Epithelial cell of proximal tubule (primary cell): ENCODE measurements at regions not wholly inside any gene's neighbourhood (a gene's known extent, or its start where the extent isn't known, plus 50 kb on each side); places are given as distances from the start of the nearest gene placed in this dataset.

Experiments
- DNase-seq: peaks from one replicate; pipeline ENCODE4 v3.0.0-alpha.2; 2011; ENCODE audit warnings: low read depth
- H3K4me3 ChIP-seq: 2 replicates; pipeline ENCODE4 v1.5.1; 2011; ENCODE audit warnings: low read depth, mild to moderate bottlenecking, low read length
- TF ChIP-seq, protein P1 (sequence below): conservative IDR thresholded peaks from 2 replicates; pipeline ENCODE4 v1.5.1; 2012; ENCODE audit warnings: low read depth, mild to moderate bottlenecking, low read length

DNA sequence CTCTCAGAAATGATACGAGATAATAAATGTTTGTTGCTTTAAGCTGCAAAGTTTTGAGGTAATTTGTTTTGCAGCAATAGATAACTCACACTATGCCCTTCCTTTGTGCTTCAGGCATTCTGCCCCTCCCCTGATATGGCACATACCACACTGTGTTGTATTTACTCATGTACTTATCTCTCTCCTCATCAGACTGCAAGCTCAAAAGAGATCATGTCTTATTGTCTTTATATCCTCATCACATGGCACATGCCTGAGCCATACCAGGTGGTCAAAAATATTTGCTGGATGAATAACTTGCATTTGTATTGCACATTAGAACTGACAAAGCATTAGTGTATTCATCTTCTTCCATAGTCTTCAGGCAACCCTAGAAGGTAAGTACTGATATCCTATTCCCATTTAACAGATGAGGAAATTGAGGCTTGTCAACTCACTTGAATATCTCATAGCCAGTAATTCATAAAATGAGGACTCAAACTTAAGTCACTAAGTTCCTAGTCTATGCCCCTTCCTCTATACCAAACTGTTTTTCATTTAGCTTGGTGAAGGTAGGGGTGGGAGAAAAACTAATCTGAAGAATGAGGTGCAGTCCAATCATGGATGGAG, 83.9 kb upstream of the EED start:
- DNase-seq, result no peak
- H3K4me3 ChIP-seq, result no peak overlapping the region
- TF ChIP-seq, protein P1, sequence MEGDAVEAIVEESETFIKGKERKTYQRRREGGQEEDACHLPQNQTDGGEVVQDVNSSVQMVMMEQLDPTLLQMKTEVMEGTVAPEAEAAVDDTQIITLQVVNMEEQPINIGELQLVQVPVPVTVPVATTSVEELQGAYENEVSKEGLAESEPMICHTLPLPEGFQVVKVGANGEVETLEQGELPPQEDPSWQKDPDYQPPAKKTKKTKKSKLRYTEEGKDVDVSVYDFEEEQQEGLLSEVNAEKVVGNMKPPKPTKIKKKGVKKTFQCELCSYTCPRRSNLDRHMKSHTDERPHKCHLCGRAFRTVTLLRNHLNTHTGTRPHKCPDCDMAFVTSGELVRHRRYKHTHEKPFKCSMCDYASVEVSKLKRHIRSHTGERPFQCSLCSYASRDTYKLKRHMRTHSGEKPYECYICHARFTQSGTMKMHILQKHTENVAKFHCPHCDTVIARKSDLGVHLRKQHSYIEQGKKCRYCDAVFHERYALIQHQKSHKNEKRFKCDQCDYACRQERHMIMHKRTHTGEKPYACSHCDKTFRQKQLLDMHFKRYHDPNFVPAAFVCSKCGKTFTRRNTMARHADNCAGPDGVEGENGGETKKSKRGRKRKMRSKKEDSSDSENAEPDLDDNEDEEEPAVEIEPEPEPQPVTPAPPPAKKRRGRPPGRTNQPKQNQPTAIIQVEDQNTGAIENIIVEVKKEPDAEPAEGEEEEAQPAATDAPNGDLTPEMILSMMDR, result no peak

DNA sequence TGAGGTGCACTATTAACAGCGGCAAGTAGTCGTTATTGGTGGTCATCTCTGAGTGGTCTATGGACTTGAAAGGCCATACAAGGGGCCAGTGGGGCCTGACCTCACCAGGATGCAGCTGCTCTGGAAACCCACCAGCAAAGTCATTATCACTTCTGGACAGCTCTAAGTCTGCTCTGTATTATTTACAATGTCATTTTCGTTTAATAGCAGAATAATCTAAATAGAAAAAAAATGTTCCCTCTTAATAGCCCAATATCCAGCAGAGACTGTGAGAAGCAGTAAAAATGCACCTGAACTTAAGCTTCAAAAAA, 85.0 kb upstream of the EED start:
- TF ChIP-seq, protein P1, result no peak
- H3K4me3 ChIP-seq, result no peak overlapping the region
- DNase-seq, result no peak

DNA sequence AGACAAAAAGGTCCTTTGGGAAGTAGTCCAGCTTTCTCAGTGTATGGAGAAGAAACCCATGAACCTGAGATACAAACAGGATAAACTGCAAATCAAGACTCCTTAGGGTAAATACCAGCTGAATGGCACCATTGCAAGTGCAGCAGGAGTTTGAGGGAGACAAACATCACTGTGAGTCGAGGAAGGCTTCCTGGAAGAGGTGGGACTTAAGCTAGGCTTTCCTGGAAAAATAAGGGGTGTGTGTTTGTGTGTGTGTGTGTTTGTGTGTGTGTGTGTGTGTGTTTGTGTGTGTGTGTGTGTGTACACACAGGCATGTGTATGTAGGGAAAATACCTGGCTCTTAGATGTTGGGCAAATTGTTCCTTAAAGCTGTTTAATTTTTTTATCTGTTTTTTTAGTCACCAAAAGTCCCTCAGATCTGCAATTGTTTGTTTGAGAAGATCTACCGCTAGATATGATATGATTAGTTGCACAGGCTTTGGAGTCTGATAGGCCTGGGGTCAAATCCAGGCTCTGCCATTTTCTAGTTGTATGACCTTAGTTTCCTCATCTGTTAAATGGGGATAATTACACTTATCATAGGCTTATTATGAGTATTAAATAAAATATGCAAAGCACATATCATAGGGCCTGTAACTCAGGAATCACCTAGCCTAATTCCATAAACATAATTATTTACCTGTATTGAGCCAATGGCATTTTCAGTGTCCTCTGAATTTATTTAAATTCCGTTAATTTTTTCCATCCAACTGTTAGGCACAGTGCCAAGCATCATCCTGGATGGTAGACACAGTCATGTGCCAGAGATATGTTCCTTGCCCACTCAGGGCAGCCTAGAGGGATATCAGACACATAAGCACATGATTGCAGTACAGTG, 85.6 kb upstream of the EED start:
- TF ChIP-seq, protein P1, result no peak
- no peak overlapping the region for H3K4me3 ChIP-seq
- no peak for DNase-seq

DNA sequence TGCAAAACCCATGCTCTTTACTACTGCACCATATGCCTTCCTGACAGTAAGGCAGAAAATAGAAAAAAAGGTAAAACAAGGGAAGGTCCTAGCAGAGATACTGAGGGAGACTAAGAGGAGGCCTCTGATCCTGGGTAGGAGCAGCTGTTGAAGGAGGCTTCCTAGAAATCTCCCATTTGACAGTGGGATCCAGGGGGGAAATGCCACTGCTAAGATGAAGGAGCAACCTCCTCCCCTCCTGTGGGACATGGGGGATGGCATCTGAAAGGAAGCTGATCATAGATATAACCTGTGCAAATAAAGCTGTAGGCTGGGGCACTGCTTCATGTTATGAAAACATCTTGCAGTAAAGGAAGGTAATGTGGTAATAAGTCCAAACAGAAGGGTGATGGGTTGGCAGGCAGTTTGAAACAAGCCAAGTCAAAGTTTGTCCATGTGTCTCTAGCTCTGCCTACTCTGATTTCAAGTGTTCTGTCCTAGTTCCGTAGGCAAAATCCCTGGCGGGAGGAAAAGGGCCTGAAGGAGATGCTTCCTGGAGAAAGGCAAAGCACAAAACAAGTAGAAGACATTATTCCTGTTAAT, 86.7 kb upstream of the EED start:
- TF ChIP-seq, protein P1, result no peak
- H3K4me3 ChIP-seq, result no peak overlapping the region
- no peak for DNase-seq

DNA sequence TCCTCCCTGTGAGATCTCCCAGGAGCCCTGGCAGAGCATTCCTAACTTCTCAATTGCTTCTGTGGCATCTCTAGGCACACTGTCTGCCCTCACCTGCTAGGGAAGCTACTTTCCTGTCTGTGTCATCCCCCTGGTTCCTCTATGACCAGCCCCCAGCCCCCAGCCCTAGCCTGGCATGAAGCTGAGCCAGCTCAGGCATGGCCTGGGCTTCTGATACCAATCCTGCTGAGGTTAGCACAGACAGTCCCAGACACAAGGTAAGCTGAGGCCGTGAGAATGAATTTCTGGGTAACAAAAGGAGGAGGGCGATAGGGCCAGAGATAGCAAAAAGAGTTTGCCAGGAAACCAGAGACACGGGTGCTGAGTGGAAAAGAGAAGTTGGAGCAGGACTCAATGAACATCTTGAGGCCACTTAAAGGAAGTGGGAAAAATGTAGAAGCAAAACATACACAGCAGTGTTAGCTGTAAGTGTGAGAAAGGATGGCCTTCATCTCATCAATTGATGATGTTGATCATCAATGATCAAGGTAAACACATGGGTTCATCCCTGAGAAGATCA, 87.6 kb upstream of the PICALM start:
- no peak for DNase-seq
- TF ChIP-seq, protein P1, result no peak
- H3K4me3 ChIP-seq, result no peak overlapping the region

DNA sequence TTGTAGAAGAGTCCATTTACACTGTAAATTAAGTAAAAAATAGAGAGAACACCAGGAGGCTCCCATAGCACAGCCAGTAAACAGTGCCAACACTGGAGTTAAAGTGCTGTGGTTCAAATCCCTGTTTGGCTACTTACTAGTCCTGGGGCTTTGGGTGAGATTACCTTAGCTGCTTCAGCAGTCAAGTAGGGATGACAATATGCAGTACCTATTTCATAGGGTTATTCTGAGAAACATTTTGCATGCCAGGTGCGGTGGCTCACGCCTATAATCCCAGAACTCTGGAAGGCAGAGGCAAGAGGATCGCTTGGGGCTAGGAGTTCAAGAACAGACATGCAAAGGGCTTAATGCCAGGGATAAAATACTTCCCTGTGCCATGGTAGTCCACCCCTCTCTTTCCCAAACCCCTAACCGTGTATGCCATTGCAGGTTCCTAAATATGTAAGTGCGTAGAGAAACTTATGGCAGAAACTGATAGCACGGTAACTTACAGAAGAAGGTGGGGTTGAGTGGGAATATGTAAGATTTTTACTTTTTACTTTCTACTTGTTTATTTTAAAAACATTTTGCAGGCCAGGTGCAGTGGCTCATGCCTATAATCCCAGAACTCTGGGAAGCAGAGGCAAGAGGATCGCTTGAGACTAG, 86.4 kb upstream of the PICALM start:
- TF ChIP-seq, protein P1, result no peak
- H3K4me3 ChIP-seq, result no peak overlapping the region
- no peak for DNase-seq
